ENCODE measurements at regions not wholly inside any gene's neighbourhood (a gene's known extent, or its start where the extent isn't known, plus 50 kb on each side); places are given as distances from the start of the nearest gene placed in this dataset.
"Not testable (repeated sequence)": the region's sequence is repeated elsewhere in the genome, so short reads cannot be mapped to it uniquely, and the experiment has no call there.

- H3K4me1 Mint-ChIP-seq = no peaks in the 10 kb centered on the region
Measured at GRCh38 chr13:85562282-85562681, 236.9 kb downstream of the SLITRK6 start.

GRCh38 chr13:85557691-85558467 is 241.3 kb downstream of the SLITRK6 start:
- CTCF ChIA-PET (ENCODE audit: partially characterized antibody) = no interaction called here
- no peak overlapping the region for H3K4me3 Mint-ChIP-seq
- H3K27ac Mint-ChIP-seq = no peak overlapping the region
- POLR2A ChIA-PET (ENCODE audit: partially characterized antibody) = no interaction called here
- no peak overlapping the region for H3K4me3 ChIP-seq (ENCODE audit: low read length in 2 of 2)
- no peaks in the 10 kb centered on the region for H3K4me1 ChIP-seq (ENCODE audit: insufficient read depth, low read length)
- H3K27me3 ChIP-seq (ENCODE audit: insufficient read depth, low read length) = no peaks in the 10 kb centered on the region
- no peak overlapping the region for H3K27ac ChIP-seq (ENCODE audit: low read depth, low read length)
- no peak for DNase-seq
- no peaks in the 10 kb centered on the region for H3K9me3 ChIP-seq (ENCODE audit: control insufficient read depth in 1 of 2, low read length in 2 of 2)
- peaks cover 0 to 6% (median 0%) of the 10 kb centered on the region in 8 donors for H3K9me3 Mint-ChIP-seq
- no peaks in the 10 kb centered on the region for H3K27me3 Mint-ChIP-seq
- no peaks in the 10 kb centered on the region for H3K36me3 Mint-ChIP-seq
- intact Hi-C loops (cut with micrococcal nuclease) = no loop called here
- no peaks in the 10 kb centered on the region for H3K36me3 ChIP-seq (ENCODE audit: insufficient read depth, low read length)
- no peaks in the 10 kb centered on the region for H3K4me1 Mint-ChIP-seq

More at GRCh38 chr13:85562282-85562681, 236.9 kb downstream of the SLITRK6 start:
- intact Hi-C loops (cut with micrococcal nuclease) = no loop called here
- Histone ChIP-seq H3K4me3 (ENCODE audit: low read length in 2 of 2) (no peak overlapping the region), H3K4me1 (ENCODE audit: insufficient read depth, low read length) (no peaks in the 10 kb centered on the region), H3K36me3 (ENCODE audit: insufficient read depth, low read length) (no peaks in the 10 kb centered on the region), H3K9me3 (ENCODE audit: control insufficient read depth in 1 of 2, low read length in 2 of 2) (no peaks in the 10 kb centered on the region), H3K27ac (ENCODE audit: low read depth, low read length) (no peak overlapping the region), H3K27me3 (ENCODE audit: insufficient read depth, low read length) (no peaks in the 10 kb centered on the region)
- H3K4me3 Mint-ChIP-seq = no peak overlapping the region
- ChIA-PET POLR2A (ENCODE audit: partially characterized antibody) (no interaction called here), CTCF (ENCODE audit: partially characterized antibody) (no interaction called here)
- no peak overlapping the region for H3K27ac Mint-ChIP-seq
- no peaks in the 10 kb centered on the region for H3K27me3 Mint-ChIP-seq
- DNase-seq = no peak
- H3K9me3 Mint-ChIP-seq = peaks cover 0 to 5% (median 3%) of the 10 kb centered on the region in 8 donors
- H3K36me3 Mint-ChIP-seq = no peaks in the 10 kb centered on the region

GRCh38 chr13:85551012-85551411 is 248.2 kb downstream of the SLITRK6 start:
- intact Hi-C loops (cut with micrococcal nuclease) = no loop called here
- Mint-ChIP-seq H3K36me3 (no peaks in the 10 kb centered on the region), H3K27me3 (no peaks in the 10 kb centered on the region), H3K9me3 (peaks cover 0 to 18% (median 7%) of the 10 kb centered on the region in 8 donors), H3K4me1 (no peaks in the 10 kb centered on the region), H3K27ac (no peak overlapping the region), H3K4me3 (no peak overlapping the region)
- H3K27ac ChIP-seq (ENCODE audit: low read depth, low read length) = no peak overlapping the region
- no peak overlapping the region for H3K4me3 ChIP-seq (ENCODE audit: low read length in 2 of 2)
- ChIA-PET CTCF (ENCODE audit: partially characterized antibody) (no interaction called here), POLR2A (ENCODE audit: partially characterized antibody) (no interaction called here)
- H3K4me1 ChIP-seq (ENCODE audit: insufficient read depth, low read length) = no peaks in the 10 kb centered on the region
- no peak for DNase-seq
- H3K9me3 ChIP-seq (ENCODE audit: control insufficient read depth in 1 of 2, low read length in 2 of 2) = peaks cover 0 to 4% of the 10 kb centered on the region in 2 donors
- no peaks in the 10 kb centered on the region for H3K36me3 ChIP-seq (ENCODE audit: insufficient read depth, low read length)
- no peaks in the 10 kb centered on the region for H3K27me3 ChIP-seq (ENCODE audit: insufficient read depth, low read length)

GRCh38 chr13:85549819-85550218 is 249.4 kb downstream of the SLITRK6 start:
- no peaks in the 10 kb centered on the region for H3K27me3 Mint-ChIP-seq
- no peaks in the 10 kb centered on the region for H3K36me3 Mint-ChIP-seq
- intact Hi-C loops (cut with micrococcal nuclease) = no loop called here
- no peak overlapping the region for H3K4me3 Mint-ChIP-seq
- peaks cover 0 to 4% of the 10 kb centered on the region in 2 donors for H3K9me3 ChIP-seq (ENCODE audit: control insufficient read depth in 1 of 2, low read length in 2 of 2)
- POLR2A ChIA-PET (ENCODE audit: partially characterized antibody) = interaction anchor here (0.6 kb wide), 1 partner anchor 9 kb away, joined by 4 read pairs; no protein-coding TSS in a partner anchor
- peaks cover 0 to 18% (median 7%) of the 10 kb centered on the region in 8 donors for H3K9me3 Mint-ChIP-seq
- DNase-seq = no peak
- no peak overlapping the region for H3K27ac Mint-ChIP-seq
- H3K4me1 ChIP-seq (ENCODE audit: insufficient read depth, low read length) = no peaks in the 10 kb centered on the region
- peaks cover 0 to under 1% (median 0%) of the 10 kb centered on the region in 4 donors for H3K4me1 Mint-ChIP-seq
- H3K4me3 ChIP-seq (ENCODE audit: low read length in 2 of 2) = no peak overlapping the region
- H3K27me3 ChIP-seq (ENCODE audit: insufficient read depth, low read length) = no peaks in the 10 kb centered on the region
- no peak overlapping the region for H3K27ac ChIP-seq (ENCODE audit: low read depth, low read length)
- CTCF ChIA-PET (ENCODE audit: partially characterized antibody) = no interaction called here
- no peaks in the 10 kb centered on the region for H3K36me3 ChIP-seq (ENCODE audit: insufficient read depth, low read length)

GRCh38 chr13:85548845-85549244 is 250.4 kb downstream of the SLITRK6 start:
- CTCF ChIA-PET (ENCODE audit: partially characterized antibody); H3K27ac ChIP-seq (ENCODE audit: low read depth, low read length); H3K4me3 ChIP-seq (ENCODE audit: low read length in 2 of 2); H3K36me3 ChIP-seq (ENCODE audit: insufficient read depth, low read length); H3K4me1 Mint-ChIP-seq; H3K27ac Mint-ChIP-seq; H3K9me3 ChIP-seq (ENCODE audit: control insufficient read depth in 1 of 2, low read length in 2 of 2); H3K36me3 Mint-ChIP-seq; POLR2A ChIA-PET (ENCODE audit: partially characterized antibody); H3K27me3 Mint-ChIP-seq; intact Hi-C loops (cut with micrococcal nuclease); H3K4me1 ChIP-seq (ENCODE audit: insufficient read depth, low read length); H3K4me3 Mint-ChIP-seq; H3K27me3 ChIP-seq (ENCODE audit: insufficient read depth, low read length); DNase-seq: not testable (repeated sequence)
- peaks cover 0 to 18% (median 7%) of the 10 kb centered on the region in 8 donors for H3K9me3 Mint-ChIP-seq

- no peaks in the 10 kb centered on the region for H3K27me3 Mint-ChIP-seq
- H3K4me3 Mint-ChIP-seq = no peak overlapping the region
- peaks cover 0 to 14% (median 7%) of the 10 kb centered on the region in 8 donors for H3K9me3 Mint-ChIP-seq
- ChIA-PET POLR2A (ENCODE audit: partially characterized antibody) (no interaction called here), CTCF (ENCODE audit: partially characterized antibody) (no interaction called here)
- no peaks in the 10 kb centered on the region for H3K36me3 ChIP-seq (ENCODE audit: insufficient read depth, low read length)
- H3K27ac Mint-ChIP-seq = no peak overlapping the region
- DNase-seq = no peak
- H3K9me3 ChIP-seq (ENCODE audit: control insufficient read depth in 1 of 2, low read length in 2 of 2) = peaks cover 0 to 3% of the 10 kb centered on the region in 2 donors
- intact Hi-C loops (cut with micrococcal nuclease) = no loop called here
- H3K4me1 ChIP-seq (ENCODE audit: insufficient read depth, low read length) = no peaks in the 10 kb centered on the region
- H3K4me3 ChIP-seq (ENCODE audit: low read length in 2 of 2) = no peak overlapping the region
- no peak overlapping the region for H3K27ac ChIP-seq (ENCODE audit: low read depth, low read length)
- no peaks in the 10 kb centered on the region for H3K27me3 ChIP-seq (ENCODE audit: insufficient read depth, low read length)
- H3K36me3 Mint-ChIP-seq = no peaks in the 10 kb centered on the region
- peaks cover 0 to 5% (median under 1%) of the 10 kb centered on the region in 4 donors for H3K4me1 Mint-ChIP-seq
Measured at GRCh38 chr13:85545771-85546170, 253.4 kb downstream of the SLITRK6 start.

GRCh38 chr13:85544756-85545155 is 254.5 kb downstream of the SLITRK6 start:
- DNase-seq = peak in 1 of 5 donors; percentile 16
- H3K9me3 Mint-ChIP-seq = peaks cover 0 to 13% (median 7%) of the 10 kb centered on the region in 8 donors
- H3K9me3 ChIP-seq (ENCODE audit: control insufficient read depth in 1 of 2, low read length in 2 of 2) = peaks cover 0 to 3% of the 10 kb centered on the region in 2 donors
- no peaks in the 10 kb centered on the region for H3K27me3 ChIP-seq (ENCODE audit: insufficient read depth, low read length)
- H3K27ac ChIP-seq (ENCODE audit: low read depth, low read length) = no peak overlapping the region
- CTCF ChIA-PET (ENCODE audit: partially characterized antibody) = no interaction called here
- no peak overlapping the region for H3K27ac Mint-ChIP-seq
- no peak overlapping the region for H3K4me3 ChIP-seq (ENCODE audit: low read length in 2 of 2)
- H3K4me1 Mint-ChIP-seq = peaks cover 0 to 5% (median under 1%) of the 10 kb centered on the region in 4 donors
- no peaks in the 10 kb centered on the region for H3K36me3 Mint-ChIP-seq
- H3K27me3 Mint-ChIP-seq = no peaks in the 10 kb centered on the region
- POLR2A ChIA-PET (ENCODE audit: partially characterized antibody) = no interaction called here
- intact Hi-C loops (cut with micrococcal nuclease) = no loop called here
- no peak overlapping the region for H3K4me3 Mint-ChIP-seq
- no peaks in the 10 kb centered on the region for H3K36me3 ChIP-seq (ENCODE audit: insufficient read depth, low read length)
- no peaks in the 10 kb centered on the region for H3K4me1 ChIP-seq (ENCODE audit: insufficient read depth, low read length)
